ENCODE measurements at regions not wholly inside any gene's neighbourhood (a gene's known extent, or its start where the extent isn't known, plus 50 kb on each side); places are given as distances from the start of the nearest gene placed in this dataset.

DNA sequence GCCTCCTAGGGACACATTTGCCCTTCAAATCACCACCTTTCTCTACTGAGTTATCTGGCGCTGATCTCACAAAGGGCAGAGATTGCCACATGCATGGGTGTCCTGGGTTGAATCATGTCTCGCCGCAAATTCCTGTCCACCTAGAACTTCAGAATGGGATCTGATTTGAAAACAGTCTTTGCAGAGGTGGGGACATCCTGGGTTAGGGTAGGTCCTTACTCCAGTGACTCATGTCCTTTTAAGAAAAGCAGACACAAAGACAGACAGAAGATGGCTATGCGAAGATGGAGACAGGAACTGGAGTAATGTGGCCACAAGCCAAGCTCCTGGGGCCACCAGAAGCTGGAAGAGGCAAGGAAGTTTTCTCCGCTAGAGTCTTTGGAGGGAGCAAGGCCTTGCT, 197.4 kb upstream of the SMIM21 start:
- H3K27ac Mint-ChIP-seq, result no peak overlapping the region
- no peak for DNase-seq
- H3K9me3 ChIP-seq (ENCODE audit: control insufficient read depth, low read length), result no peaks in the 10 kb centered on the region
- H3K36me3 ChIP-seq (ENCODE audit: control insufficient read depth, insufficient read depth, low read length), result no peaks in the 10 kb centered on the region
- WGBS, 2 experiments (ENCODE audit: insufficient coverage in 1 of 2, insufficient read length in 1 of 2), result 94 to 97% methylated on average over 2 to 5 of the region's 5 CpGs
- H3K4me1 Mint-ChIP-seq, result no peaks in the 10 kb centered on the region
- no peak overlapping the region for H3K4me3 ChIP-seq (ENCODE audit: low read length)
- H3K36me3 Mint-ChIP-seq (ENCODE audit: low read depth), result no peaks in the 10 kb centered on the region
- TF ChIP-seq, protein P1, sequence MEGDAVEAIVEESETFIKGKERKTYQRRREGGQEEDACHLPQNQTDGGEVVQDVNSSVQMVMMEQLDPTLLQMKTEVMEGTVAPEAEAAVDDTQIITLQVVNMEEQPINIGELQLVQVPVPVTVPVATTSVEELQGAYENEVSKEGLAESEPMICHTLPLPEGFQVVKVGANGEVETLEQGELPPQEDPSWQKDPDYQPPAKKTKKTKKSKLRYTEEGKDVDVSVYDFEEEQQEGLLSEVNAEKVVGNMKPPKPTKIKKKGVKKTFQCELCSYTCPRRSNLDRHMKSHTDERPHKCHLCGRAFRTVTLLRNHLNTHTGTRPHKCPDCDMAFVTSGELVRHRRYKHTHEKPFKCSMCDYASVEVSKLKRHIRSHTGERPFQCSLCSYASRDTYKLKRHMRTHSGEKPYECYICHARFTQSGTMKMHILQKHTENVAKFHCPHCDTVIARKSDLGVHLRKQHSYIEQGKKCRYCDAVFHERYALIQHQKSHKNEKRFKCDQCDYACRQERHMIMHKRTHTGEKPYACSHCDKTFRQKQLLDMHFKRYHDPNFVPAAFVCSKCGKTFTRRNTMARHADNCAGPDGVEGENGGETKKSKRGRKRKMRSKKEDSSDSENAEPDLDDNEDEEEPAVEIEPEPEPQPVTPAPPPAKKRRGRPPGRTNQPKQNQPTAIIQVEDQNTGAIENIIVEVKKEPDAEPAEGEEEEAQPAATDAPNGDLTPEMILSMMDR (conservative IDR thresholded peaks at IDR 0.05), result no peak
- H3K9me3 Mint-ChIP-seq, result peaks cover 7% of the 10 kb centered on the region
- H3K4me1 ChIP-seq (ENCODE audit: control insufficient read depth, insufficient read depth, low read length), result no peaks in the 10 kb centered on the region
- H3K9ac ChIP-seq (ENCODE audit: extremely low read depth, low read length, poor library complexity, severe bottlenecking), result no peak overlapping the region
- no peak overlapping the region for H3K4me3 Mint-ChIP-seq
- H3K27ac ChIP-seq (ENCODE audit: low read depth, low read length), result no peak overlapping the region
- no peaks in the 10 kb centered on the region for H3K27me3 ChIP-seq (ENCODE audit: control insufficient read depth, insufficient read depth, low read length, poor library complexity, severe bottlenecking)
- H3K27me3 Mint-ChIP-seq (ENCODE audit: insufficient read depth), result peaks cover 3% of the 10 kb centered on the region

DNA sequence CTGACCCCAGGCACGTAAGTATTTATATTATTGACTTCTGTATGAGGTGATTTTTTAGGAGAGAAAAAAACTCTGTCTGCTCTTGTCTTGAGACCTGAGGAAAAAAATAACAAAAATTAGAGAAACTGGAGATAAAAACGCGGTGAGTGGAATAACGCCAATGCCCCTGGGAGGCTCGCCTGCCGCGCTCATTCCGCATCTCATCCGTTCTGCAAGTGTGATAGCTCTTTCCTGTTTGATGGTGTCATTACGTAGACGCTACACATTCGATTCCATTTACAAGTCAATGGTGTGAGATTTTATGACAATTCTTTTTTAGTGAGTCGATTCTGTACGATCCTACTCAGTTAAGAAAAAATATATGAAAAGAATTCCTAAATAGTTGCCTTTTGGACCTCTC, 194.3 kb upstream of the SMIM21 start:
- H3K4me1 Mint-ChIP-seq, result no peaks in the 10 kb centered on the region
- Histone ChIP-seq H3K27me3 (ENCODE audit: control insufficient read depth, insufficient read depth, low read length, poor library complexity, severe bottlenecking) (no peaks in the 10 kb centered on the region), H3K27ac (ENCODE audit: low read depth, low read length) (no peak overlapping the region), H3K4me3 (ENCODE audit: low read length) (no peak overlapping the region), H3K4me1 (ENCODE audit: control insufficient read depth, insufficient read depth, low read length) (no peaks in the 10 kb centered on the region), H3K9me3 (ENCODE audit: control insufficient read depth, low read length) (no peaks in the 10 kb centered on the region), H3K9ac (ENCODE audit: extremely low read depth, low read length, poor library complexity, severe bottlenecking) (no peak overlapping the region), H3K36me3 (ENCODE audit: control insufficient read depth, insufficient read depth, low read length) (no peaks in the 10 kb centered on the region)
- no peak overlapping the region for H3K27ac Mint-ChIP-seq
- H3K9me3 Mint-ChIP-seq, result peaks cover 7% of the 10 kb centered on the region
- H3K36me3 Mint-ChIP-seq (ENCODE audit: low read depth), result no peaks in the 10 kb centered on the region
- 96 to 98% methylated on average over 14 of the region's 14 CpGs for WGBS, 2 experiments (ENCODE audit: insufficient coverage in 1 of 2, insufficient read length in 1 of 2)
- TF ChIP-seq, protein P1 (conservative IDR thresholded peaks at IDR 0.05), result no peak
- no peak for DNase-seq
- peaks cover 3% of the 10 kb centered on the region for H3K27me3 Mint-ChIP-seq (ENCODE audit: insufficient read depth)
- H3K4me3 Mint-ChIP-seq, result no peak overlapping the region

DNA sequence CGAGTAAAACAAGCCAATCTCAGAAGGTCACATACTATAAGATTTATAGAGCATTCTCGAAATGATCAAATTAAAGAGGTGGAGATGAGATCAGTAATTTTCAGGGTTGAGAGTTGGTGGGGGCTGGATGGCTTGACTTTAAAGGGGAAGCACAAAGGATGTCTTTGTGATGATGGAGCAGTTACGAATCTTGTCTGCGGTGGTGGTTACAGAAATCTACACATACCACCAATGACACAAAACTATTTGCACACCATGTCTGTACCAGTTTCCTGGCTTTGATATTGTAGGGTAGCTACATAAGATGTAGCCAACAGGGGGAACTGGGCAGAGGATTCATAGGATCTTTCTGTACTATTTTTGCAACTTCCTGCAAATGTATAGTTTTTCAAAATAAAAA, 190.6 kb upstream of the SMIM21 start:
- WGBS, 2 experiments (ENCODE audit: insufficient coverage in 1 of 2, insufficient read length in 1 of 2), result 94 to 100% methylated on average over 1 to 2 of the region's 4 CpGs
- TF ChIP-seq, protein P1 (conservative IDR thresholded peaks at IDR 0.05), result no peak
- H3K9me3 Mint-ChIP-seq, result peaks cover 4% of the 10 kb centered on the region

More for the DNA sequence above, 190.6 kb upstream of the SMIM21 start:
- no peaks in the 10 kb centered on the region for H3K4me1 Mint-ChIP-seq
- DNase-seq, result no peak
- H3K27me3 ChIP-seq (ENCODE audit: control insufficient read depth, insufficient read depth, low read length, poor library complexity, severe bottlenecking), result no peaks in the 10 kb centered on the region
- H3K36me3 ChIP-seq (ENCODE audit: control insufficient read depth, insufficient read depth, low read length), result no peaks in the 10 kb centered on the region
- H3K9me3 ChIP-seq (ENCODE audit: control insufficient read depth, low read length), result no peaks in the 10 kb centered on the region
- no peaks in the 10 kb centered on the region for H3K4me1 ChIP-seq (ENCODE audit: control insufficient read depth, insufficient read depth, low read length)
- H3K36me3 Mint-ChIP-seq (ENCODE audit: low read depth), result no peaks in the 10 kb centered on the region
- no peak overlapping the region for H3K27ac Mint-ChIP-seq
- H3K4me3 ChIP-seq (ENCODE audit: low read length), result no peak overlapping the region
- H3K27ac ChIP-seq (ENCODE audit: low read depth, low read length), result no peak overlapping the region
- H3K4me3 Mint-ChIP-seq, result no peak overlapping the region
- H3K27me3 Mint-ChIP-seq (ENCODE audit: insufficient read depth), result no peaks in the 10 kb centered on the region
- no peak overlapping the region for H3K9ac ChIP-seq (ENCODE audit: extremely low read depth, low read length, poor library complexity, severe bottlenecking)

Measured in endodermal cell (in vitro differentiated cells).